ENCODE measurements at regions not wholly inside any gene's neighbourhood (a gene's known extent, or its start where the extent isn't known, plus 50 kb on each side); places are given as distances from the start of the nearest gene placed in this dataset.
"Not testable (repeated sequence)": the region's sequence is repeated elsewhere in the genome, so short reads cannot be mapped to it uniquely, and the experiment has no call there.

- TF ChIP-seq SPI1 (IDR thresholded peaks at IDR 0.05; ENCODE audit: low read depth, low read length), result peak; percentile 26
- DNase-seq (ENCODE audit: insufficient read length, low spot score); FAIRE-seq: not testable (repeated sequence)
Observed at GRCh38 chr2:131622874-131623273, 95.2 kb downstream of the CCDC74A start.

- FAIRE-seq; DNase-seq (ENCODE audit: insufficient read length, low spot score): not testable (repeated sequence)
Observed at GRCh38 chr2:131626011-131626410, 98.3 kb downstream of the CCDC74A start.

GRCh38 chr2:131626565-131626964 lies 98.9 kb downstream of the CCDC74A start:
- not testable (repeated sequence) for FAIRE-seq; DNase-seq (ENCODE audit: insufficient read length, low spot score)

- DNase-seq (ENCODE audit: insufficient read length, low spot score); FAIRE-seq: not testable (repeated sequence)
Observed at GRCh38 chr2:131627777-131628176, 100.1 kb downstream of the CCDC74A start.

GRCh38 chr2:131631648-131632047 lies 104.0 kb downstream of the CCDC74A start:
- FAIRE-seq, result not testable (repeated sequence)

GRCh38 chr2:131633405-131633804 lies 105.7 kb downstream of the CCDC74A start:
- not testable (repeated sequence) for FAIRE-seq

More at GRCh38 chr2:131631648-131632047, 104.0 kb downstream of the CCDC74A start:
- DNase-seq (ENCODE audit: insufficient read length, low spot score), result not testable (repeated sequence)

GRCh38 chr2:131633827-131634695 lies 106.4 kb downstream of the CCDC74A start:
- not testable (repeated sequence) for FAIRE-seq; DNase-seq (ENCODE audit: insufficient read length, low spot score)

More at GRCh38 chr2:131633405-131633804, 105.7 kb downstream of the CCDC74A start:
- not testable (repeated sequence) for DNase-seq (ENCODE audit: insufficient read length, low spot score)

GRCh38 chr2:131635611-131636010 lies 107.9 kb downstream of the CCDC74A start:
- no peak for TF ChIP-seq POLR2AphosphoS5 (IDR thresholded peaks at IDR 0.05; ENCODE audit: low read depth, low read length)
- TF ChIP-seq SPI1 (IDR thresholded peaks at IDR 0.05; ENCODE audit: low read depth, low read length), result no peak
- no peak for TF ChIP-seq TAF1 (IDR thresholded peaks at IDR 0.05; ENCODE audit: low read depth, low read length)
- TF ChIP-seq POLR2A (IDR thresholded peaks at IDR 0.05; ENCODE audit: low read depth, low read length), result no peak
- no peak for TF ChIP-seq PAX5 (IDR thresholded peaks at IDR 0.05; ENCODE audit: insufficient read depth, low read length, severe bottlenecking)
- no peak for TF ChIP-seq POU2F2 (IDR thresholded peaks at IDR 0.05; ENCODE audit: low read depth, low read length)
- FAIRE-seq (no peak), DNase-seq (ENCODE audit: insufficient read length, low spot score) (no peak)

- DNase-seq (ENCODE audit: insufficient read length, low spot score); FAIRE-seq: not testable (repeated sequence)
Observed at GRCh38 chr2:131636704-131637308, 109.1 kb downstream of the CCDC74A start.

GRCh38 chr2:131639001-131639620 lies 111.4 kb downstream of the CCDC74A start:
- not testable (repeated sequence) for FAIRE-seq; DNase-seq (ENCODE audit: insufficient read length, low spot score)

- DNase-seq (ENCODE audit: insufficient read length, low spot score) (no peak), FAIRE-seq (no peak)
- TF ChIP-seq PAX5 (IDR thresholded peaks at IDR 0.05; ENCODE audit: insufficient read depth, low read length, severe bottlenecking), result no peak
- TF ChIP-seq POLR2AphosphoS5 (IDR thresholded peaks at IDR 0.05; ENCODE audit: low read depth, low read length), result no peak
- no peak for TF ChIP-seq TAF1 (IDR thresholded peaks at IDR 0.05; ENCODE audit: low read depth, low read length)
- TF ChIP-seq POU2F2 (IDR thresholded peaks at IDR 0.05; ENCODE audit: low read depth, low read length), result no peak
- no peak for TF ChIP-seq POLR2A (IDR thresholded peaks at IDR 0.05; ENCODE audit: low read depth, low read length)
- TF ChIP-seq SPI1 (IDR thresholded peaks at IDR 0.05; ENCODE audit: low read depth, low read length), result no peak
Observed at GRCh38 chr2:131641414-131642206, 113.9 kb downstream of the CCDC74A start.

GRCh38 chr2:131643180-131643579 lies 115.5 kb downstream of the CCDC74A start:
- not testable (repeated sequence) for DNase-seq (ENCODE audit: insufficient read length, low spot score); FAIRE-seq
